ENCODE measurements at regions not wholly inside any gene's neighbourhood (a gene's known extent, or its start where the extent isn't known, plus 50 kb on each side); places are given as distances from the start of the nearest gene placed in this dataset.

DNA sequence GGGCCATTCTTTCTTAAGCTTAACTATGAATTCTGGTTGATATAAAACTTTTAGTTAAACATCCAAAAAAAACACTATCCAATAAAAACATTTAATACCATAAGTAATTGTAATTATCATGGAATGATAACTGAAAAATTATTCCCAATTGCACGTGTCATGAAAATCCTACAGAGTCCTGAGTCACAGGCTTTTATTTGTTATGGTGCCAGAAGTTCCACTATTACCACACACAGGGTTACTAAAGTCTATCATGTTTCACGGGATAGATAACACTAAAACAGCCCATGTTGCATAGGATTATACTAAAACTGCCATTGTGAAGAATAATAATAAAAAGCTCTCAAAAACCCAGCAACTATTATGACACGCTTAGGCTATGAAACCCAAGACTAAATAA, 1381.8 kb downstream of the EFNA5 start:
- H3K27me3 ChIP-seq (ENCODE audit: insufficient read depth, low read length): no peaks in the 10 kb centered on the region
- H3K79me2 ChIP-seq (ENCODE audit: insufficient read depth, low read length): no peaks in the 10 kb centered on the region
- no peak overlapping the region for H3K27ac ChIP-seq (ENCODE audit: low read depth, low read length, poor library complexity, severe bottlenecking)
- no peak overlapping the region for H2AFZ ChIP-seq (ENCODE audit: low read length)
- H3K4me2 ChIP-seq (ENCODE audit: low read length): no peak overlapping the region
- no peaks in the 10 kb centered on the region for H3K36me3 ChIP-seq (ENCODE audit: insufficient read depth, low read length)
- H3K9me3 ChIP-seq (ENCODE audit: low read length): no peaks in the 10 kb centered on the region
- no peak for TF ChIP-seq EZH2 (IDR thresholded peaks at IDR 0.05; ENCODE audit: borderline replicate concordance, low read length)
- no peak for TF ChIP-seq CTCF (IDR thresholded peaks at IDR 0.05; ENCODE audit: low read length)
- no peaks in the 10 kb centered on the region for H4K20me1 ChIP-seq (ENCODE audit: insufficient read depth, low read length)
- H3F3A ChIP-seq (ENCODE audit: insufficient read depth, low read length): no peaks in the 10 kb centered on the region
- H3K9ac ChIP-seq (ENCODE audit: low read length): no peak overlapping the region
- no peak overlapping the region for H3K4me3 ChIP-seq (ENCODE audit: low read depth, low read length, poor library complexity, severe bottlenecking)
- H3K9me2 ChIP-seq (ENCODE audit: low read depth, low read length): no peaks in the 10 kb centered on the region
- no peaks in the 10 kb centered on the region for H3K4me1 ChIP-seq (ENCODE audit: insufficient read depth, low read length, severe bottlenecking)

DNA sequence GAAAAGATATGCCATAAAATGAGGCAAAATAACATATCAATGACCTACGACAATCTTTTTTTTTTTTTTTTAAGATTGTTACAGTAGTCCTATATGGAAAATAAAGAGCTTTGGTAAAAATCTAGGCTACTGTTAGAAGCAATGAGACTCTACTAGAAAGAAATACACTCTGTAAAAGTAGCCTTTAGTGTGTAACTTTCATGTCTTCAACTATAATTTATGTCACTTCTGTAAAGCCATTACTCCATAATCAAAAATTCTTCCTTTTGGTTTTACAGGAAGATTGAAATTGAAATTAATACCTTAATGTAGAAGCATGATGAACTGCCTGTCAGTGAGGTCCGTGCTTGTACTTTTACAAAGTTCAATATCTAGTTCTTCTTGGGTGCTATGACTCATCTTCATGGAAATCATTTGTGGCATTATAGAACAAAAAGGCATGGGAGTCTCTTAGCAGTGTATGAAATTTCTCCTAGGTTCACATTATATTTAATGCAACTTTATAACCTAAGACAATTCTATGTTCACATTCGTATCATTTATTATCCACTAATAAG, 1393.1 kb downstream of the EFNA5 start:
- TF ChIP-seq EZH2 (IDR thresholded peaks at IDR 0.05; ENCODE audit: borderline replicate concordance, low read length) (no peak), CTCF (IDR thresholded peaks at IDR 0.05; ENCODE audit: low read length) (no peak)
- Histone ChIP-seq H3K27me3 (ENCODE audit: insufficient read depth, low read length) (no peaks in the 10 kb centered on the region), H3K9me2 (ENCODE audit: low read depth, low read length) (no peaks in the 10 kb centered on the region), H2AFZ (ENCODE audit: low read length) (no peak overlapping the region), H3K4me2 (ENCODE audit: low read length) (no peak overlapping the region), H3K4me3 (ENCODE audit: low read depth, low read length, poor library complexity, severe bottlenecking) (no peak overlapping the region), H3K79me2 (ENCODE audit: insufficient read depth, low read length) (no peaks in the 10 kb centered on the region), H3K9ac (ENCODE audit: low read length) (no peak overlapping the region), H3K4me1 (ENCODE audit: insufficient read depth, low read length, severe bottlenecking) (no peaks in the 10 kb centered on the region), H3F3A (ENCODE audit: insufficient read depth, low read length) (0 out of 2 replicates have a peak, but pooled peaks cover 2% of the 10 kb centered on the region), H3K27ac (ENCODE audit: low read depth, low read length, poor library complexity, severe bottlenecking) (no peak overlapping the region), H3K36me3 (ENCODE audit: insufficient read depth, low read length) (no peaks in the 10 kb centered on the region), H4K20me1 (ENCODE audit: insufficient read depth, low read length) (no peaks in the 10 kb centered on the region), H3K9me3 (ENCODE audit: low read length) (no peaks in the 10 kb centered on the region)

GRCh38 chr5:106269252-106269843, 1401.4 kb downstream of the EFNA5 start:
- Histone ChIP-seq H3K9ac (ENCODE audit: low read length) (no peak overlapping the region), H3K79me2 (ENCODE audit: insufficient read depth, low read length) (no peaks in the 10 kb centered on the region), H3K4me3 (ENCODE audit: low read depth, low read length, poor library complexity, severe bottlenecking) (no peak overlapping the region), H3K36me3 (ENCODE audit: insufficient read depth, low read length) (no peaks in the 10 kb centered on the region), H2AFZ (ENCODE audit: low read length) (no peak overlapping the region), H3K4me1 (ENCODE audit: insufficient read depth, low read length, severe bottlenecking) (no peaks in the 10 kb centered on the region), H3F3A (ENCODE audit: insufficient read depth, low read length) (no peaks in the 10 kb centered on the region; the same call in 1 of the 2 replicates), H3K9me3 (ENCODE audit: low read length) (no peaks in the 10 kb centered on the region), H3K27me3 (ENCODE audit: insufficient read depth, low read length) (no peaks in the 10 kb centered on the region), H3K27ac (ENCODE audit: low read depth, low read length, poor library complexity, severe bottlenecking) (no peak overlapping the region), H3K4me2 (ENCODE audit: low read length) (no peak overlapping the region), H3K9me2 (ENCODE audit: low read depth, low read length) (no peaks in the 10 kb centered on the region), H4K20me1 (ENCODE audit: insufficient read depth, low read length) (no peaks in the 10 kb centered on the region)
- TF ChIP-seq CTCF (IDR thresholded peaks at IDR 0.05; ENCODE audit: low read length): peak; percentile 57
- TF ChIP-seq EZH2 (IDR thresholded peaks at IDR 0.05; ENCODE audit: borderline replicate concordance, low read length): no peak
